ENCODE measurements at regions not wholly inside any gene's neighbourhood (a gene's known extent, or its start where the extent isn't known, plus 50 kb on each side); places are given as distances from the start of the nearest gene placed in this dataset.
A peak's percentile ranks its signal among the peaks of the same experiment; 100 is the strongest.

GRCh38 chr22:19612866-19613572 is 88.8 kb upstream of the CLDN5 start:
- H3K9me3 ChIP-seq (replicated peaks in 1 of 2; ENCODE audit: control insufficient read depth in 1 of 2, insufficient read depth in 1 of 2, low read length in 2 of 2) = no peaks in the 10 kb centered on the region
- 72% methylated on average over 13 of the region's 16 CpGs for WGBS (ENCODE audit: insufficient coverage)
- no peaks in the 10 kb centered on the region for H3K4me1 ChIP-seq (ENCODE audit: control insufficient read depth in 1 of 2, insufficient read depth in 2 of 2, low read length in 2 of 2)
- H3K9ac ChIP-seq (ENCODE audit: insufficient read depth, low read length, poor library complexity, severe bottlenecking) = no peak overlapping the region
- Mint-ChIP-seq H3K4me3 (no peak overlapping the region), H3K36me3 (no peaks in the 10 kb centered on the region), H3K27me3 (ENCODE audit: low read depth in 3 of 3) (peaks cover 3 to 9% (median 7%) of the 10 kb centered on the region in 3 donors), H3K9me3 (no peaks in the 10 kb centered on the region), H3K4me1 (peaks cover 2% of the 10 kb centered on the region), H3K27ac (peak overlapping the region in 1 of 7 donors; percentile 12)
- H3K4me3 ChIP-seq (replicated peaks in 1 of 3; ENCODE audit: low read depth in 2 of 3, low read length in 3 of 3) = no peak overlapping the region
- no peak overlapping the region for H3K4me2 ChIP-seq (replicated peaks; ENCODE audit: extremely low read depth, low read length, poor library complexity, severe bottlenecking)
- H3K36me3 ChIP-seq (replicated peaks in 1 of 2; ENCODE audit: control insufficient read depth in 1 of 2, insufficient read depth in 2 of 2, low read length in 2 of 2) = no peaks in the 10 kb centered on the region
- no peaks in the 10 kb centered on the region for H3K79me2 ChIP-seq (ENCODE audit: insufficient read depth, low read length)
- no peak for TF ChIP-seq CTCF (IDR thresholded peaks at IDR 0.05)
- no peak overlapping the region for H3K27ac ChIP-seq (ENCODE audit: low read depth in 1 of 2, low read length in 2 of 2)
- intact Hi-C loops (cut with micrococcal nuclease) = no loop called here
- no peak for DNase-seq
- peak overlapping the region; percentile 24 for H2AFZ ChIP-seq (ENCODE audit: insufficient read depth, low read depth, low read length, poor library complexity, severe bottlenecking)
- H4K20me1 ChIP-seq (ENCODE audit: insufficient read depth, low read length) = no peaks in the 10 kb centered on the region
- peaks cover 0 to 2% of the 10 kb centered on the region in 2 donors for H3K27me3 ChIP-seq (ENCODE audit: control insufficient read depth in 2 of 2, insufficient read depth in 2 of 2, low read length in 2 of 2)

GRCh38 chr22:19614536-19614863 is 90.3 kb upstream of the CLDN5 start:
- WGBS (ENCODE audit: insufficient coverage) = no CpG with 5 or more reads among the region's 2 CpGs
- TF ChIP-seq CTCF (IDR thresholded peaks at IDR 0.05) = no peak

More at GRCh38 chr22:19614536-19614863, 90.3 kb upstream of the CLDN5 start:
- intact Hi-C loops (cut with micrococcal nuclease) = no loop called here
- H3K4me1 ChIP-seq (ENCODE audit: control insufficient read depth in 1 of 2, insufficient read depth in 2 of 2, low read length in 2 of 2) = no peaks in the 10 kb centered on the region
- H3K27me3 Mint-ChIP-seq (ENCODE audit: low read depth in 3 of 3) = peaks cover 2 to 6% (median 4%) of the 10 kb centered on the region in 3 donors
- H3K4me3 ChIP-seq (replicated peaks in 1 of 3; ENCODE audit: low read depth in 2 of 3, low read length in 3 of 3) = no peak overlapping the region
- no peak overlapping the region for H3K27ac ChIP-seq (ENCODE audit: low read depth in 1 of 2, low read length in 2 of 2)
- H3K9me3 Mint-ChIP-seq = no peaks in the 10 kb centered on the region
- no peaks in the 10 kb centered on the region for H4K20me1 ChIP-seq (ENCODE audit: insufficient read depth, low read length)
- no peak overlapping the region for H3K9ac ChIP-seq (ENCODE audit: insufficient read depth, low read length, poor library complexity, severe bottlenecking)
- peaks cover 5% of the 10 kb centered on the region for H3K4me1 Mint-ChIP-seq
- no peak overlapping the region for H3K27ac Mint-ChIP-seq
- no peaks in the 10 kb centered on the region for H3K36me3 ChIP-seq (replicated peaks in 1 of 2; ENCODE audit: control insufficient read depth in 1 of 2, insufficient read depth in 2 of 2, low read length in 2 of 2)
- H2AFZ ChIP-seq (ENCODE audit: insufficient read depth, low read depth, low read length, poor library complexity, severe bottlenecking) = no peak overlapping the region
- no peaks in the 10 kb centered on the region for H3K9me3 ChIP-seq (replicated peaks in 1 of 2; ENCODE audit: control insufficient read depth in 1 of 2, insufficient read depth in 1 of 2, low read length in 2 of 2)
- H3K4me3 Mint-ChIP-seq = no peak overlapping the region
- H3K36me3 Mint-ChIP-seq = no peaks in the 10 kb centered on the region
- no peaks in the 10 kb centered on the region for H3K27me3 ChIP-seq (ENCODE audit: control insufficient read depth in 2 of 2, insufficient read depth in 2 of 2, low read length in 2 of 2)
- H3K4me2 ChIP-seq (replicated peaks; ENCODE audit: extremely low read depth, low read length, poor library complexity, severe bottlenecking) = no peak overlapping the region
- no peak for DNase-seq
- H3K79me2 ChIP-seq (ENCODE audit: insufficient read depth, low read length) = no peaks in the 10 kb centered on the region
